Spleen (tissue), 11 donors: ENCODE measurements at regions not wholly inside any gene's neighbourhood (a gene's known extent, or its start where the extent isn't known, plus 50 kb on each side); places are given as distances from the start of the nearest gene placed in this dataset.

Experiments used
- DNase-seq: peaks from one replicate; pipeline ENCODE4 v3.0.0-alpha.2; 2020
- H3K27ac ChIP-seq, 8 donors: fragments of 200-600 bp; sonication (generic) in 7 of 8; 1 replicate in 4 of 8; 2 replicates in 4 of 8; pipeline versions ENCODE4 v1.5.0 to v1.8.0; 2016 to 2021; ENCODE audit warnings: inconsistent platforms in 4 of 8, mild to moderate bottlenecking in 4 of 8, moderate library complexity in 1 of 8
- H3K27me3 ChIP-seq, 7 donors: fragments of 200-600 bp; sonication (generic) in 6 of 7; replicated peaks in 1 of 7; 1 replicate in 4 of 7; 2 replicates in 3 of 7; pipeline versions ENCODE4 v1.5.0 to v1.8.0; 2016 to 2021; ENCODE audit warnings: inconsistent platforms in 3 of 7, mild to moderate bottlenecking in 1 of 7
- H3K36me3 ChIP-seq, 6 donors: fragments of 200-600 bp; sonication (generic) in 5 of 6; 1 replicate in 4 of 6; 2 replicates in 2 of 6; pipeline versions ENCODE4 v1.5.0 to v1.8.0; 2016 to 2021; ENCODE audit warnings: inconsistent platforms in 2 of 6
- H3K4me1 ChIP-seq, 6 donors: fragments of 200-600 bp; sonication (generic) in 5 of 6; 1 replicate in 3 of 6; 2 replicates in 3 of 6; pipeline versions ENCODE4 v1.5.0 to v1.8.0; 2016 to 2021; ENCODE audit warnings: inconsistent platforms in 3 of 6
- H3K4me3 ChIP-seq, 8 donors: fragments of 200-600 bp; sonication (generic) in 7 of 8; 1 replicate in 4 of 8; 2 replicates in 4 of 8; pipeline versions ENCODE4 v1.5.0 to v1.8.0; 2016 to 2021; ENCODE audit warnings: inconsistent platforms in 4 of 8, mild to moderate bottlenecking in 4 of 8, moderate library complexity in 2 of 8
- H3K9me3 ChIP-seq, 8 donors: fragments of 200-600 bp; sonication (generic) in 7 of 8; 1 replicate in 4 of 8; 2 replicates in 4 of 8; pipeline versions ENCODE4 v1.5.0 to v1.8.0; 2016 to 2021; ENCODE audit warnings: inconsistent platforms in 4 of 8
- POLR2A ChIP-seq, 3 donors: fragments of 450-650 bp; IDR thresholded peaks; one replicate each; pipeline ENCODE4 v1.5.1; 2017; ENCODE audit warnings: antibody characterized with exemption in 3 of 3, mild to moderate bottlenecking in 1 of 3
- POLR2AphosphoS5 ChIP-seq, 3 donors: sonication (generic); formaldehyde crosslinking; IDR thresholded peaks; one replicate each; pipeline ENCODE4 v1.5.1; 2017; ENCODE audit warnings: antibody characterized with exemption in 3 of 3
- WGBS, 5 donors: extraction: QIAGEN DNeasy Blood & Tissue Kit in 3 of 5; methylation state at CpG; one replicate each; pipeline versions ENCODE4 v1.1.5 to v1.1.7; 2013 to 2018; 5-methylcytosine and 5-hydroxymethylcytosine counted together
- intact Hi-C: fragments of 100-400 bp; cut with DNase I; formaldehyde crosslinking; loops from one replicate; pipeline ENCODE4 v1.15.0; 2023; ENCODE audit warnings: low total_unique reads
- TF ChIP-seq, protein P1 (sequence below), 11 experiments: fragments of 200-600 bp in 7 of 11; fragments of 450-650 bp in 4 of 11; sonication (generic) in 4 of 11; IDR thresholded peaks in 8 of 11; conservative IDR thresholded peaks in 3 of 11; 1 replicate in 7 of 11; 2 replicates in 4 of 11; pipeline versions ENCODE4 v1.4.0 to v1.8.0; 2016 to 2021; ENCODE audit warnings: antibody characterized with exemption in 11 of 11, inconsistent platforms in 4 of 11, mild to moderate bottlenecking in 1 of 11
- donor health status: healthy with polysubstance abuse.
- donor health status: DM: no; HTN: no; CAD: no; lungs with moderate emphysema.
- donor health status: DM: no; HTN: no; CAD: no.
- donor health status: Bipolar disorder and iron deficiency.
- donor health status: healthy.
- donor health status: DM: no; HTN: no; CAD: no.
- donor health status: DM: yes; HTN: yes; CAD: no.

DNA sequence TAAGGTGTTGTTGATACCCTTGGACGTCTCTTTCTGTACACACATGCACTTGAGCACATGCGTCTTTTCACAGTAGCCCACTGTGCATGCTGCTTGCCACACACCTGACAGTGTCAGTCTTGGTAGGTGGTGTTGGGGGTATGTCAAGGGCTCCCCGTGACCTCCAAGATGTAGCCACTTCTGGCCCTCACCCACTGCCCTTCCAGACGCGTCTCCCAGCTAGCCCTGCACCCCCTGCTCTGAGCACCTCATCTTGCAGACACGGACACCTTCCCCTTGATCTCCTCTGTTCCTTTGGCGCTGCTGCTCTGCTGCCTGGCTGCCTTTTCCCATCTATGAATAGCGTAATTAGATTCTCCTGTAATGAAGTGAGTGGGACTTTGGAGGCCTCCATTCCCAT is 75.2 kb upstream of the TNS3 start:
- WGBS, 5 donors, result 89 to 97% (median 91%) methylated on average over 6 to 8 of the region's 8 CpGs
- no peak for TF ChIP-seq POLR2AphosphoS5 (IDR thresholded peaks at IDR 0.05)
- TF ChIP-seq POLR2A (IDR thresholded peaks at IDR 0.05), result no peak
- TF ChIP-seq, protein P1, sequence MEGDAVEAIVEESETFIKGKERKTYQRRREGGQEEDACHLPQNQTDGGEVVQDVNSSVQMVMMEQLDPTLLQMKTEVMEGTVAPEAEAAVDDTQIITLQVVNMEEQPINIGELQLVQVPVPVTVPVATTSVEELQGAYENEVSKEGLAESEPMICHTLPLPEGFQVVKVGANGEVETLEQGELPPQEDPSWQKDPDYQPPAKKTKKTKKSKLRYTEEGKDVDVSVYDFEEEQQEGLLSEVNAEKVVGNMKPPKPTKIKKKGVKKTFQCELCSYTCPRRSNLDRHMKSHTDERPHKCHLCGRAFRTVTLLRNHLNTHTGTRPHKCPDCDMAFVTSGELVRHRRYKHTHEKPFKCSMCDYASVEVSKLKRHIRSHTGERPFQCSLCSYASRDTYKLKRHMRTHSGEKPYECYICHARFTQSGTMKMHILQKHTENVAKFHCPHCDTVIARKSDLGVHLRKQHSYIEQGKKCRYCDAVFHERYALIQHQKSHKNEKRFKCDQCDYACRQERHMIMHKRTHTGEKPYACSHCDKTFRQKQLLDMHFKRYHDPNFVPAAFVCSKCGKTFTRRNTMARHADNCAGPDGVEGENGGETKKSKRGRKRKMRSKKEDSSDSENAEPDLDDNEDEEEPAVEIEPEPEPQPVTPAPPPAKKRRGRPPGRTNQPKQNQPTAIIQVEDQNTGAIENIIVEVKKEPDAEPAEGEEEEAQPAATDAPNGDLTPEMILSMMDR (IDR thresholded peaks at IDR 0.05 in 8 of 11, conservative IDR thresholded peaks at IDR 0.05 in 3 of 11), result no peak
- Histone ChIP-seq H3K4me1 (peaks cover 0 to 30% (median 9%) of the 10 kb centered on the region in 6 donors), H3K27me3 (no peaks in the 10 kb centered on the region), H3K4me3 (no peak overlapping the region), H3K9me3 (no peaks in the 10 kb centered on the region), H3K36me3 (no peaks in the 10 kb centered on the region), H3K27ac (no peak overlapping the region)
- DNase-seq, result peak; percentile 59
- intact Hi-C loops, result no loop called here

DNA sequence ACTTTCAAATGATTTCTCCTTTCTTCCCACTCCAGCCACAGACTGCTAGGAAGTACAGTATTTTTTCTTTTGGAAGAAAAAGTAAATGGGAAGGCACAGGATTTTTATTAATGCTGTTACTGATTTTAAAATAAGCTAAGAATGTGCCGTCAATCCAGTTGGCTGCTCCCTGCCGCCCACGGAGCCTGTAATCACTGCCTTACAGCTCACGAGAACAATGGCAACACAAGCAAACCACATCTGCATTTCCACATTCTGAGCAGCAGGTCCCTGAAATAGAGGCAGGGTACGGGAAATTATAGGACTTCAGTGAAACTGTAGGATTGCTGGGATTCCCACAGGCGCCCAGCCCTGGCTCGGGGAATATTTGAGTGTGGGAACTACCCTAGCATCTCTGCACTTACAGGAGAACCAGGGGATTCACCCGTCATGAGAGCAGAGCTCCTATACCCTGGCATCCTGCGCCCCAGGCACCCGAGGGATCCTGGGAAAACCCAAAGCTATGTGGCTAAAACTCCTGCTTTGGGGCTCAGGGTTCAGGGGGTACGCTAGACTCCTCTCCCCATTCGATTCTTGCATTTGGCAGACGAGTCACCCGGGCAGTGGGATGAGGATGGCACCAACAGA is 72.9 kb upstream of the TNS3 start:
- intact Hi-C loops, result no loop called here
- Histone ChIP-seq H3K36me3 (no peaks in the 10 kb centered on the region), H3K9me3 (no peaks in the 10 kb centered on the region), H3K27ac (peak overlapping the region in 1 of 8 donors; percentile 31), H3K4me3 (no peak overlapping the region), H3K4me1 (peaks cover 0 to 20% (median 9%) of the 10 kb centered on the region in 6 donors), H3K27me3 (no peaks in the 10 kb centered on the region)
- peak; percentile 58 for DNase-seq
- no peak for TF ChIP-seq POLR2AphosphoS5 (IDR thresholded peaks at IDR 0.05)
- TF ChIP-seq, protein P1 (IDR thresholded peaks at IDR 0.05 in 8 of 11, conservative IDR thresholded peaks at IDR 0.05 in 3 of 11), result no peak
- no peak for TF ChIP-seq POLR2A (IDR thresholded peaks at IDR 0.05)
- 83 to 89% (median 84%) methylated on average over 11 to 14 of the region's 14 CpGs for WGBS, 5 donors

DNA sequence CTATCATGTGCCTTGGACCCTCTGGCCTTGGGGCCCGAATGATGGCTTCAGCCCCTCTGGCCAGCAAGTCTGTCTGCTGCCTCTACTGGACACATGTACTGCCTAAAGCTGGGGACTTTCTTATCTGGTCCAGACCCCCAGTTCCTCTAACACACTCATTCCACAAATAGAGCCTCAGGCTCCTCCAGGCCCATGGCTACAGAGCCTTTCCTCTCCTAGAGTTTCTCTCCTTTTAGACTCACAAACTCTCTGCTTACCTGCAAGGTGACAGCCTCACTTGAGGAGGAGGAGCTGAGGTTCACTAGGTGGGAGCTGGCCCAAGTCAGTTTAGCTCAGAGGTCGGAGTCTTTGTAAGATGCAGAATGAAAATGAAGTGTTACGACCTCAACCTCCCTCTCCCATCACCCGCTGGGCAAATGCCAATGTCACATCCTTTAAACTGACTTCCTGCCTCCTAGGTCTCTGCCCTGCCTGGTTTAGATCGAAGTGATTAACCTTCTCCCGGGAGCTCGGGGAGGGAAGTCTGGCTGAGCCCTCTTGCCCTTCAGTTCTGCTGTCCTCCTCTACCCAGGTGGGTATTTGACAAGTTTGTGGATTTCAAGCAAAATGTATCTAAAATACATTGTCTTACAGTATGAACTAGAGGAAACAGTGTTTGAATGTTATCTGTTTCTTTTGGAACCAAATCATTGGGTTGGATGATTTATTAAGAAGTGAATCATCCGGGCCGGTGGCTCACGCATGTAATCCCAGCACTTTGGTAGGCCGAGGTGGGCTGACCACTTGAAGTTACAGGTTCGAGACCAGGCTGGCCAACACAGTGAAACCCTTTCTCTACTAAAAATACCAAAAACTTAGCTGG is 71.9 kb upstream of the TNS3 start:
- intact Hi-C loops, result no loop called here
- TF ChIP-seq POLR2A (IDR thresholded peaks at IDR 0.05), result no peak
- peak in 1 of 3 donors; percentile 18 for TF ChIP-seq POLR2AphosphoS5 (IDR thresholded peaks at IDR 0.05)
- TF ChIP-seq, protein P1 (IDR thresholded peaks at IDR 0.05 in 8 of 11, conservative IDR thresholded peaks at IDR 0.05 in 3 of 11), result no peak
- DNase-seq, result peak; percentile 56

DNA sequence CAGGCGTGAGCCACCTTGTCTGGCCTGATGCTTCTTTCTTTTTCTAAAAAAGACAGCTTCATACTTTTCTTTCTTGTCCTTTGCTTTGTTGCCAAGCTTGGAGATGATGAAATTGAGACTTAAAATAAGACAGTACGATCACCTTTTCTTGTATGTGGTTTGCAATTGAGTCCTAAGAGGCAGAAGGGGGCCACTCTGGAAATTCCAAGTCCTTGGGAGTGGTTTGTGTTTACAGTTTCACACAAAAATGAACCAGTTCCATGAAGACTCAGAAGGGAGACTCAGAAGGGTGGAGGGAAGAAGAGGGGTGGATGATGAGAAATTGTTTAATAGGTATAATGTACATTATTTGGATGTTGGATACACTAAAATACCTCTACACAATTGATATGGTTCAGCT is 70.7 kb upstream of the TNS3 start:
- H3K4me3 ChIP-seq, result no peak overlapping the region
- H3K4me1 ChIP-seq, result peaks cover 1 to 34% (median 17%) of the 10 kb centered on the region in 6 donors
- peak; percentile 14 for DNase-seq
- 89 to 99% (median 96%) methylated on average over 2 of the region's 2 CpGs for WGBS, 5 donors
- H3K27ac ChIP-seq, result no peak overlapping the region
- no peaks in the 10 kb centered on the region for H3K36me3 ChIP-seq
- TF ChIP-seq, protein P1 (IDR thresholded peaks at IDR 0.05 in 8 of 11, conservative IDR thresholded peaks at IDR 0.05 in 3 of 11), result no peak
- TF ChIP-seq POLR2A (IDR thresholded peaks at IDR 0.05), result no peak
- TF ChIP-seq POLR2AphosphoS5 (IDR thresholded peaks at IDR 0.05), result no peak
- intact Hi-C loops, result no loop called here
- H3K9me3 ChIP-seq, result no peaks in the 10 kb centered on the region
- H3K27me3 ChIP-seq, result no peaks in the 10 kb centered on the region

More for the DNA sequence above, 71.9 kb upstream of the TNS3 start:
- Histone ChIP-seq H3K27me3 (no peaks in the 10 kb centered on the region), H3K9me3 (no peaks in the 10 kb centered on the region), H3K27ac (peak overlapping the region in 2 of 8 donors; percentile 15 to 31), H3K4me1 (peaks cover 0 to 22% (median 9%) of the 10 kb centered on the region in 6 donors), H3K4me3 (no peak overlapping the region), H3K36me3 (no peaks in the 10 kb centered on the region)
- WGBS, 5 donors, result 43 to 57% (median 47%) methylated on average over 12 of the region's 12 CpGs
